Neural crest cell (in vitro differentiated cells): ENCODE measurements at regions not wholly inside any gene's neighbourhood (a gene's known extent, or its start where the extent isn't known, plus 50 kb on each side); places are given as distances from the start of the nearest gene placed in this dataset.

Experiments used
- DNase-seq: peaks from one replicate; pipeline ENCODE4 v3.0.0; 2021; ENCODE audit warnings: low read depth, mixed read lengths, low spot score
- H3K27ac Mint-ChIP-seq: one replicate; pipeline ENCODE4 v1.8.0; 2021; ENCODE audit warnings: mild to moderate bottlenecking, mixed read lengths; ENCODE audit not compliant: unreplicated experiment
- H3K27me3 Mint-ChIP-seq: 2 replicates; pipeline ENCODE4 v1.8.0; 2021; ENCODE audit warnings: low read depth, mild to moderate bottlenecking, mixed read lengths
- H3K36me3 Mint-ChIP-seq: 2 replicates; pipeline ENCODE4 v1.8.0; 2021; ENCODE audit warnings: low read depth, mild to moderate bottlenecking, mixed read lengths
- H3K4me1 Mint-ChIP-seq: 2 replicates; pipeline ENCODE4 v1.8.0; 2021; ENCODE audit warnings: mixed read lengths
- H3K4me3 Mint-ChIP-seq: one replicate; pipeline ENCODE4 v1.8.0; 2021; ENCODE audit warnings: mild to moderate bottlenecking, mixed read lengths
- H3K9me3 Mint-ChIP-seq: 2 replicates; pipeline ENCODE4 v1.8.0; 2021; ENCODE audit warnings: mixed read lengths
- TF ChIP-seq, protein P1 (sequence below): fragments of 200-600 bp; sonication (generic); conservative IDR thresholded peaks from 2 replicates; pipeline ENCODE4 v1.5.0; 2021; ENCODE audit warnings: antibody characterized with exemption, mild to moderate bottlenecking

DNA sequence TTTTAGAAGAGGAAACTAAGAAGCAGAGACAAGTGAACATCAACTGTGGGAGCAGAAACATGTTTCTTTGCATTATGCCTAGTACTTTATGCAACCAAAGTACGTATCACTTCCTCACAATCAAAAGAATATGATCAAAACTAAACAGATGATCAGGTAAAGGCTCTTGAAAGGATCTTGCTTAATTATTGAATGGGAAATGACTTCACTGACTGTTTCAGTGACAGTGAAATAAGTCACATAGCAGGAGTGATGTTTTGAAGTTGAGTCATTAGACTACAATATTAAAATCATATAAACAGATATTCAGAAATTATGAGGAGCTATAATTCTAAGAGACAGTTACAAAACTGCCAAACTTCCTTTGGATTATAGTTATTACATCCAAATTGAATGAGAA lies 527.3 kb downstream of the MTRR start:
- Mint-ChIP-seq H3K36me3 (no peaks in the 10 kb centered on the region), H3K4me1 (no peaks in the 10 kb centered on the region), H3K27me3 (no peaks in the 10 kb centered on the region), H3K27ac (no peak overlapping the region), H3K9me3 (peaks cover 2% of the 10 kb centered on the region), H3K4me3 (no peak overlapping the region)
- no peak for DNase-seq
- TF ChIP-seq, protein P1, sequence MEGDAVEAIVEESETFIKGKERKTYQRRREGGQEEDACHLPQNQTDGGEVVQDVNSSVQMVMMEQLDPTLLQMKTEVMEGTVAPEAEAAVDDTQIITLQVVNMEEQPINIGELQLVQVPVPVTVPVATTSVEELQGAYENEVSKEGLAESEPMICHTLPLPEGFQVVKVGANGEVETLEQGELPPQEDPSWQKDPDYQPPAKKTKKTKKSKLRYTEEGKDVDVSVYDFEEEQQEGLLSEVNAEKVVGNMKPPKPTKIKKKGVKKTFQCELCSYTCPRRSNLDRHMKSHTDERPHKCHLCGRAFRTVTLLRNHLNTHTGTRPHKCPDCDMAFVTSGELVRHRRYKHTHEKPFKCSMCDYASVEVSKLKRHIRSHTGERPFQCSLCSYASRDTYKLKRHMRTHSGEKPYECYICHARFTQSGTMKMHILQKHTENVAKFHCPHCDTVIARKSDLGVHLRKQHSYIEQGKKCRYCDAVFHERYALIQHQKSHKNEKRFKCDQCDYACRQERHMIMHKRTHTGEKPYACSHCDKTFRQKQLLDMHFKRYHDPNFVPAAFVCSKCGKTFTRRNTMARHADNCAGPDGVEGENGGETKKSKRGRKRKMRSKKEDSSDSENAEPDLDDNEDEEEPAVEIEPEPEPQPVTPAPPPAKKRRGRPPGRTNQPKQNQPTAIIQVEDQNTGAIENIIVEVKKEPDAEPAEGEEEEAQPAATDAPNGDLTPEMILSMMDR: no peak

DNA sequence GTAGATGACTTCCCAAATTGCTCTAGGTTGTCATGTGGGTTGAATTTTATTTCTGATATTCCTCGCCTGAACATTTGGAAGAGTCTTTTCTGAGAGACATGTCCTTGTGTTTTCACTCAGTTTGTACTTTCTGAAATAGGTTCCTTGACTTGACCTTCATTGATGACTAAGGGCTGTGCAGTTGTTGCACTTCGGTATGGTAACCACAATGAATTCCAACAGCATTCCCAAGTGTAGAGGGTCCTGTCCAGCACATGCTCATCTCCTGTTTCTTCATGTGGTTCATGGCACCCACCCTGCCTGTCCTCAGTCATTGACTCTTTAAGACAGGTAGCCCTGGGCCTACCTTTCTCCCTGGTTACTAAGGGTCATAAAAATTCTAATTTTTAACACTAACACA lies 527.8 kb downstream of the MTRR start:
- Mint-ChIP-seq H3K27ac (no peak overlapping the region), H3K4me1 (no peaks in the 10 kb centered on the region), H3K36me3 (no peaks in the 10 kb centered on the region), H3K27me3 (no peaks in the 10 kb centered on the region), H3K4me3 (no peak overlapping the region), H3K9me3 (peaks cover 3% of the 10 kb centered on the region)
- TF ChIP-seq, protein P1: no peak
- DNase-seq: no peak

GRCh38 chr5:8399471-8399870 lies 530.5 kb downstream of the MTRR start:
- Mint-ChIP-seq H3K27ac (no peak overlapping the region), H3K4me1 (no peaks in the 10 kb centered on the region), H3K27me3 (no peaks in the 10 kb centered on the region), H3K4me3 (no peak overlapping the region), H3K36me3 (no peaks in the 10 kb centered on the region), H3K9me3 (peaks cover 5% of the 10 kb centered on the region)
- TF ChIP-seq, protein P1: no peak
- no peak for DNase-seq

GRCh38 chr5:8408258-8408657 lies 539.3 kb downstream of the MTRR start:
- Mint-ChIP-seq H3K27me3 (no peaks in the 10 kb centered on the region), H3K27ac (no peak overlapping the region), H3K4me1 (no peaks in the 10 kb centered on the region), H3K4me3 (no peak overlapping the region), H3K36me3 (no peaks in the 10 kb centered on the region), H3K9me3 (peaks cover 5% of the 10 kb centered on the region)
- no peak for DNase-seq
- TF ChIP-seq, protein P1: no peak

GRCh38 chr5:8410618-8411017 lies 541.7 kb downstream of the MTRR start:
- no peaks in the 10 kb centered on the region for H3K27me3 Mint-ChIP-seq
- H3K36me3 Mint-ChIP-seq: no peaks in the 10 kb centered on the region
- peaks cover 6% of the 10 kb centered on the region for H3K9me3 Mint-ChIP-seq
- TF ChIP-seq, protein P1: no peak
- no peak for DNase-seq
- H3K4me3 Mint-ChIP-seq: no peak overlapping the region
- no peak overlapping the region for H3K27ac Mint-ChIP-seq
- no peaks in the 10 kb centered on the region for H3K4me1 Mint-ChIP-seq

- no peak for DNase-seq
- H3K27me3 Mint-ChIP-seq: no peaks in the 10 kb centered on the region
- H3K4me3 Mint-ChIP-seq: no peak overlapping the region
- H3K36me3 Mint-ChIP-seq: peaks cover 3% of the 10 kb centered on the region
- no peak overlapping the region for H3K27ac Mint-ChIP-seq
- peaks cover 15% of the 10 kb centered on the region for H3K4me1 Mint-ChIP-seq
- H3K9me3 Mint-ChIP-seq: peaks cover 6% of the 10 kb centered on the region
- TF ChIP-seq, protein P1: no peak
Measured at GRCh38 chr5:8413975-8414374, 545.0 kb downstream of the MTRR start.
